ENCODE measurements at regions not wholly inside any gene's neighbourhood (a gene's known extent, or its start where the extent isn't known, plus 50 kb on each side); places are given as distances from the start of the nearest gene placed in this dataset.

DNA sequence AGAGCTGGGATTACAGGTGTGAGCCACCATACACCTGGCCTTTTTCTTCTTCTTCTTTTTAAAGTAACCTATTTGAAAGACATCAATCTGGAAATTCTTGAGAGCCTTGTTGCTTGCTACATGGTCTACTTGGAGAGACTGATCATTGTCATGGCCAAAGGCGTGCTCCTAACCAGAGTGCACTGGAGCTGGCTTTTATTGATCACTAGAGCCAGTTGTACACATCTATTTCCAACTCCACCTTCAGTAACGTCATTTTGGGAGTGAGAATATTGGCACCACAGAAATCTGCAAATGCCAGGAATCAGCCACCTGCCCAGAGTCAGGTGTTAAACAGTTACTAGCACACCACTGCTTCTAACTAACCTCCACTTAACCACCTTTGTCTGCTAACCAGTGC is 735.1 kb downstream of the TYW1 start:
- intact Hi-C loops (cut with DNase I), result no loop called here
- peaks cover 0 to 3% (median 0%) of the 10 kb centered on the region in 4 donors for H3K9me3 ChIP-seq
- H3K27me3 ChIP-seq, result no peaks in the 10 kb centered on the region
- TF ChIP-seq, protein P1, sequence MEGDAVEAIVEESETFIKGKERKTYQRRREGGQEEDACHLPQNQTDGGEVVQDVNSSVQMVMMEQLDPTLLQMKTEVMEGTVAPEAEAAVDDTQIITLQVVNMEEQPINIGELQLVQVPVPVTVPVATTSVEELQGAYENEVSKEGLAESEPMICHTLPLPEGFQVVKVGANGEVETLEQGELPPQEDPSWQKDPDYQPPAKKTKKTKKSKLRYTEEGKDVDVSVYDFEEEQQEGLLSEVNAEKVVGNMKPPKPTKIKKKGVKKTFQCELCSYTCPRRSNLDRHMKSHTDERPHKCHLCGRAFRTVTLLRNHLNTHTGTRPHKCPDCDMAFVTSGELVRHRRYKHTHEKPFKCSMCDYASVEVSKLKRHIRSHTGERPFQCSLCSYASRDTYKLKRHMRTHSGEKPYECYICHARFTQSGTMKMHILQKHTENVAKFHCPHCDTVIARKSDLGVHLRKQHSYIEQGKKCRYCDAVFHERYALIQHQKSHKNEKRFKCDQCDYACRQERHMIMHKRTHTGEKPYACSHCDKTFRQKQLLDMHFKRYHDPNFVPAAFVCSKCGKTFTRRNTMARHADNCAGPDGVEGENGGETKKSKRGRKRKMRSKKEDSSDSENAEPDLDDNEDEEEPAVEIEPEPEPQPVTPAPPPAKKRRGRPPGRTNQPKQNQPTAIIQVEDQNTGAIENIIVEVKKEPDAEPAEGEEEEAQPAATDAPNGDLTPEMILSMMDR (IDR thresholded peaks at IDR 0.05), result no peak
- TF ChIP-seq POLR2AphosphoS5 (IDR thresholded peaks at IDR 0.05) (no peak), POLR2A (IDR thresholded peaks at IDR 0.05) (no peak), EP300 (IDR thresholded peaks at IDR 0.05) (no peak)
- WGBS, 2 donors, result 63 to 71% methylated on average over 2 of the region's 2 CpGs
- DNase-seq, result no peak
- H3K36me3 ChIP-seq, result no peaks in the 10 kb centered on the region
- no peak overlapping the region for H3K27ac ChIP-seq
- H3K4me3 ChIP-seq, result no peak overlapping the region
- H3K4me1 ChIP-seq, result no peaks in the 10 kb centered on the region

DNA sequence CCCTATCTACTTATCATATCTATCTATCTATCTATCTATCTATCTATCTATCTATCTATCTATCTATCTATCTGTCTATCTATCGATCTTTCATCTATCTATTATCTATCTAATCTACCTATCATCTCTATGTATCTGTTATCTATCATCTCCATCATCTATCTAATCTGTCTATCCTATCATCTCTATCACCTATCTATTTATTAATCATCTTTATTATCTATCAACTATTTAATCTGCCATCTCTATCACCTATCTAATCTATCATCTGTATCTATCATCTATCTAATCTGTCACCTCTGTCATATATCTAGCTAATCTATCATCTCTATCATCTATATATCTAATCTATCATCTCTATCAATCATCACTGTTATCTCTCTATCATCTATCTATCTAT is 736.3 kb downstream of the TYW1 start:
- peaks cover 0 to 3% (median 0%) of the 10 kb centered on the region in 4 donors for H3K9me3 ChIP-seq
- intact Hi-C loops (cut with DNase I), result no loop called here
- no peak overlapping the region for H3K27ac ChIP-seq

DNA sequence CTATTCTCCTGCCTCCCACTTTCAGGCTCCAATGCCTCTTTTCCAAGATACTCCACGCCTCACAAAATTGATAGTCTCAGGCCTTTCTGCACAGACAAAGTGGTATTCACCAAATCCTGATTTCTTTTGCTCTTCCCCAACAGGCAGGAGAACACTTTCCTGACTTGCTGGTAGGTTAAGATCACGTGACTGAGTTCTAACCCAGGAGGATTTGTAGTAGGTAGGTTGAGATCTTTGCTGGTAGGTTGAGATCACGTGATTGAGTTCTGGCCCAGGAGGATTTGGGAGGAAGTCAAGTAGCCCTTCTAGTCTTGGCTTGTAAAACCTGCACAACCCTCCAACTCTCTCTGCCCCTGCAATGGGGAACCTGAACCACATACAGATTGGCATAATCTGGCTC is 741.5 kb downstream of the TYW1 start:
- Histone ChIP-seq H3K4me3 (no peak overlapping the region), H3K4me1 (no peaks in the 10 kb centered on the region), H3K27me3 (no peaks in the 10 kb centered on the region), H3K9me3 (peaks cover 0 to 11% (median 0%) of the 10 kb centered on the region in 4 donors), H3K36me3 (no peaks in the 10 kb centered on the region), H3K27ac (peak overlapping the region in 1 of 4 donors; percentile 28)
- TF ChIP-seq EP300 (IDR thresholded peaks at IDR 0.05), result no peak
- no peak for TF ChIP-seq POLR2A (IDR thresholded peaks at IDR 0.05)
- TF ChIP-seq, protein P1 (IDR thresholded peaks at IDR 0.05), result no peak
- TF ChIP-seq POLR2AphosphoS5 (IDR thresholded peaks at IDR 0.05), result no peak
- 57 to 71% methylated on average over 3 of the region's 3 CpGs for WGBS, 2 donors
- intact Hi-C loops (cut with DNase I), result no loop called here
- DNase-seq, result no peak

More for the DNA sequence above, 736.3 kb downstream of the TYW1 start:
- WGBS, 2 donors, result 58 to 89% methylated on average over 1 of the region's 1 CpG
- no peak for DNase-seq
- H3K4me1 ChIP-seq, result no peaks in the 10 kb centered on the region
- TF ChIP-seq EP300 (IDR thresholded peaks at IDR 0.05), result no peak
- TF ChIP-seq, protein P1 (IDR thresholded peaks at IDR 0.05), result no peak
- no peak for TF ChIP-seq POLR2A (IDR thresholded peaks at IDR 0.05)
- no peak for TF ChIP-seq POLR2AphosphoS5 (IDR thresholded peaks at IDR 0.05)
- H3K27me3 ChIP-seq, result no peaks in the 10 kb centered on the region
- no peak overlapping the region for H3K4me3 ChIP-seq
- no peaks in the 10 kb centered on the region for H3K36me3 ChIP-seq

DNA sequence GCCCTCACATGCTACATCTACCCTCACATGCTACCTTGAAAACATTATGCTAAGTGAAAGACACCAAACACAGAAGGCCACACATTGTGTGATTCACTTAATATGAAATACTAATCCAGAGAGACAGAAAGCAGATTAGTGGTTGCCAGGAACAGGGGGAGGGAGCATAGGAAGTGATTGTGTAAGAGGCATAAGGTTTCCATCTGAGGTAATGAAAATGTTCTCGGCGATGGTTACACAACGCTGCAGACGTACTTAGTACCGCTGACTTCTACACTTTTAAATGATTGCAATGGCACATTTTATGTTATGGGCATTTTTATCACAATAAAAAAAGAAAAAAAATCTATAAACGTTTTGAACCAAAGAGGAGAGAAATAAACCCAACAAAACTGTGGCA is 742.3 kb downstream of the TYW1 start:
- Histone ChIP-seq H3K27me3 (no peaks in the 10 kb centered on the region), H3K4me3 (no peak overlapping the region), H3K36me3 (no peaks in the 10 kb centered on the region), H3K4me1 (no peaks in the 10 kb centered on the region), H3K9me3 (peaks cover 0 to 11% (median 0%) of the 10 kb centered on the region in 4 donors), H3K27ac (peak overlapping the region in 2 of 4 donors; percentile 43 to 51)
- no peak for TF ChIP-seq POLR2A (IDR thresholded peaks at IDR 0.05)
- TF ChIP-seq EP300 (IDR thresholded peaks at IDR 0.05), result peak in 2 of 4 donors; percentile 86 to 90
- TF ChIP-seq, protein P1 (IDR thresholded peaks at IDR 0.05), result no peak
- TF ChIP-seq POLR2AphosphoS5 (IDR thresholded peaks at IDR 0.05), result peak; percentile 52 to 97 (median 77)
- intact Hi-C loops (cut with DNase I), result no loop called here
- DNase-seq, result peak; percentile 73
- 50 to 75% methylated on average over 6 of the region's 6 CpGs for WGBS, 2 donors

DNA sequence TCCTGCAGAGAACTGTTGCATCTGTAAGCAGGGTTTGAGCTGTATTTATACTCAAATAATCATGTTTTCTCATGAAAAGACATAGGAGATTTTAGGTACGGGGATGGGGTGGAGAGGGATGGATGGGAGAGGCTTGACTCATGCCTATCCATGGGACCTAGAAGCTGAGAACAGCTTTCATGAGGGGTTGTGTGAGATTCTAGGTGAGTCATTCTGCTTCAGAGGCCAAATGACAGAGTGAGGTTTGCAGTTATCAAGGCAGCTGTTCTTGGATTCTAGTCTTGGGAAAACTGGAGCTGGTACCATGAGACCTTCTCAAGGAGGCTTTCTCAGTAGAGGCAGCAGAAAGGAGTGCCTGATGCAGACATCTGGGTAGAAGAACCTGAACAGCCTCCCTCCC is 746.9 kb downstream of the TYW1 start:
- intact Hi-C loops (cut with DNase I), result no loop called here
- WGBS, 2 donors, result 89 to 95% methylated on average over 1 of the region's 1 CpG

More for the DNA sequence above, 746.9 kb downstream of the TYW1 start:
- no peaks in the 10 kb centered on the region for H3K27me3 ChIP-seq
- TF ChIP-seq EP300 (IDR thresholded peaks at IDR 0.05) (no peak), POLR2A (IDR thresholded peaks at IDR 0.05) (no peak), POLR2AphosphoS5 (IDR thresholded peaks at IDR 0.05) (no peak)
- TF ChIP-seq, protein P1 (IDR thresholded peaks at IDR 0.05), result no peak
- no peak overlapping the region for H3K4me3 ChIP-seq
- H3K9me3 ChIP-seq, result peaks cover 0 to 14% (median 0%) of the 10 kb centered on the region in 4 donors
- no peak for DNase-seq
- no peaks in the 10 kb centered on the region for H3K4me1 ChIP-seq
- H3K27ac ChIP-seq, result no peak overlapping the region
- H3K36me3 ChIP-seq, result no peaks in the 10 kb centered on the region
